ENCODE measurements at regions not wholly inside any gene's neighbourhood (a gene's known extent, or its start where the extent isn't known, plus 50 kb on each side); places are given as distances from the start of the nearest gene placed in this dataset.

DNA sequence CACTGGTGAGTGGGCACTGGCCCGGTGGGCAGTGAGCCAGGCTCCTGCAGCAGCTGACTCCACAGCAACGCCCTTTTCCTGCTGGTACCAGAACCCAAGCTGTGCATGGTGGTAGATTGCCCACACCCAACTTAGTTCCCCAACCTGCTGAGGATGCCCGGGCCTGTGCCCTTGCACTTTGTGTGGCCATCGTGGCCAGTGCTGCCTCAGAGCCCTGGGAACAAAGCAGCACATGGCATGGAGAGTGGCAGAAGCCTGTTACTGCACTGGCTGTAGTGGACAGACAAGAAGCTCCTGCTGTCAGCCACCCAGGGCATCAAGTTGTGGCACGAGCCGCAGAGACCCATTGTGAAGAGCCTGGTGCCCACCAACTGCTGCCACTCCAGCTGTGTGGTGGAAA is 612.9 kb downstream of the DNAH5 start:
- TF ChIP-seq, protein P1, sequence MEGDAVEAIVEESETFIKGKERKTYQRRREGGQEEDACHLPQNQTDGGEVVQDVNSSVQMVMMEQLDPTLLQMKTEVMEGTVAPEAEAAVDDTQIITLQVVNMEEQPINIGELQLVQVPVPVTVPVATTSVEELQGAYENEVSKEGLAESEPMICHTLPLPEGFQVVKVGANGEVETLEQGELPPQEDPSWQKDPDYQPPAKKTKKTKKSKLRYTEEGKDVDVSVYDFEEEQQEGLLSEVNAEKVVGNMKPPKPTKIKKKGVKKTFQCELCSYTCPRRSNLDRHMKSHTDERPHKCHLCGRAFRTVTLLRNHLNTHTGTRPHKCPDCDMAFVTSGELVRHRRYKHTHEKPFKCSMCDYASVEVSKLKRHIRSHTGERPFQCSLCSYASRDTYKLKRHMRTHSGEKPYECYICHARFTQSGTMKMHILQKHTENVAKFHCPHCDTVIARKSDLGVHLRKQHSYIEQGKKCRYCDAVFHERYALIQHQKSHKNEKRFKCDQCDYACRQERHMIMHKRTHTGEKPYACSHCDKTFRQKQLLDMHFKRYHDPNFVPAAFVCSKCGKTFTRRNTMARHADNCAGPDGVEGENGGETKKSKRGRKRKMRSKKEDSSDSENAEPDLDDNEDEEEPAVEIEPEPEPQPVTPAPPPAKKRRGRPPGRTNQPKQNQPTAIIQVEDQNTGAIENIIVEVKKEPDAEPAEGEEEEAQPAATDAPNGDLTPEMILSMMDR (IDR thresholded peaks at IDR 0.05) = no peak
- TF ChIP-seq POLR2A (IDR thresholded peaks at IDR 0.05) (no peak), EP300 (IDR thresholded peaks at IDR 0.05) (no peak)

Measured in upper lobe of left lung (tissue), 4 donors.